KMS-11 (cell line): ENCODE measurements at regions not wholly inside any gene's neighbourhood (a gene's known extent, or its start where the extent isn't known, plus 50 kb on each side); places are given as distances from the start of the nearest gene placed in this dataset.

Experiments used
- H2AFZ ChIP-seq: fragments of 200-600 bp; sonication (generic); 2 replicates; pipeline ENCODE4 v1.6.1; 2016; ENCODE audit warnings: antibody characterized with exemption, mixed run types, low read depth
- H3K27ac ChIP-seq: fragments of 200-600 bp; sonication (generic); 2 replicates; pipeline ENCODE4 v1.6.1; 2016; ENCODE audit warnings: mild to moderate bottlenecking, mixed run types
- H3K27me3 ChIP-seq: fragments of 200-600 bp; sonication (generic); 2 replicates; pipeline ENCODE4 v1.6.1; 2017; ENCODE audit warnings: mild to moderate bottlenecking, low read depth, mixed run types, moderate library complexity; ENCODE audit not compliant: insufficient read depth
- H3K36me3 ChIP-seq: fragments of 200-600 bp; sonication (generic); 2 replicates; pipeline ENCODE4 v1.6.1; 2017; ENCODE audit warnings: mild to moderate bottlenecking, mixed run types; ENCODE audit not compliant: insufficient read depth
- H3K4me1 ChIP-seq: fragments of 200-600 bp; sonication (generic); 2 replicates; pipeline ENCODE4 v1.6.1; 2016; ENCODE audit warnings: mild to moderate bottlenecking, low read depth, mixed run types; ENCODE audit not compliant: poor library complexity, severe bottlenecking
- H3K4me2 ChIP-seq: fragments of 200-600 bp; sonication (generic); 2 replicates; pipeline ENCODE4 v1.7.0; 2016; ENCODE audit warnings: mild to moderate bottlenecking, mixed run types
- H3K4me3 ChIP-seq: fragments of 200-600 bp; sonication (generic); IDR thresholded peaks from 2 replicates; pipeline ENCODE4 v1.6.1; 2017; ENCODE audit warnings: low read depth, low read length, mixed read lengths; ENCODE audit not compliant: insufficient read depth
- H3K79me2 ChIP-seq: fragments of 200-600 bp; sonication (generic); 2 replicates; pipeline ENCODE4 v1.6.1; 2016; ENCODE audit warnings: low read depth, mixed run types; ENCODE audit not compliant: insufficient read depth
- H3K9ac ChIP-seq: fragments of 200-600 bp; sonication (generic); 2 replicates; pipeline ENCODE4 v1.6.1; 2016; ENCODE audit warnings: mild to moderate bottlenecking, mixed run types
- H4K20me1 ChIP-seq: fragments of 200-600 bp; sonication (generic); 2 replicates; pipeline ENCODE4 v1.6.1; 2016; ENCODE audit warnings: mild to moderate bottlenecking, mixed run types; ENCODE audit not compliant: insufficient read depth
- TF ChIP-seq, protein P1 (sequence below): fragments of 200-600 bp; sonication (generic); conservative IDR thresholded peaks from 2 replicates; pipeline ENCODE4 v1.6.1; 2017; ENCODE audit warnings: low read depth, mild to moderate bottlenecking, antibody characterized with exemption, low read length, moderate library complexity, mixed read lengths

DNA sequence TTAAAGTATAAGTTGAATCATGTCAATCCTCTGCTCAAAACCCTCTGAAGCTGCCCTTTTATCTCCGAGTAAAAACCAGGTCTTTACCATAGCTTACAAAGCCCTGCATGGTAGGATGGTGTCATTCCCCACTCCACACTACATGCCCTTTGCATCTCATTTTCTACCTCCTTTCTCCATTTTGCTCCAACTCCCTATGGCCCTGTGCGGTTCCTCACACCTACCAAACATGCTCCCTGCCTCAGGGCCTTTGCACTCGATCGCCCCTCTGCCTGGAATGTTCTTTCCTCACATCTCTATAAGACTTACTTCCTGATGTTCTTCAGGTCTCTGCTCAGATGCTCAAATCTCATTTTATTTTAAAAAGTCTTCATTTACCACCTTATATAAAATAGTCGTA is 80.7 kb downstream of the MYL12B start:
- TF ChIP-seq, protein P1, sequence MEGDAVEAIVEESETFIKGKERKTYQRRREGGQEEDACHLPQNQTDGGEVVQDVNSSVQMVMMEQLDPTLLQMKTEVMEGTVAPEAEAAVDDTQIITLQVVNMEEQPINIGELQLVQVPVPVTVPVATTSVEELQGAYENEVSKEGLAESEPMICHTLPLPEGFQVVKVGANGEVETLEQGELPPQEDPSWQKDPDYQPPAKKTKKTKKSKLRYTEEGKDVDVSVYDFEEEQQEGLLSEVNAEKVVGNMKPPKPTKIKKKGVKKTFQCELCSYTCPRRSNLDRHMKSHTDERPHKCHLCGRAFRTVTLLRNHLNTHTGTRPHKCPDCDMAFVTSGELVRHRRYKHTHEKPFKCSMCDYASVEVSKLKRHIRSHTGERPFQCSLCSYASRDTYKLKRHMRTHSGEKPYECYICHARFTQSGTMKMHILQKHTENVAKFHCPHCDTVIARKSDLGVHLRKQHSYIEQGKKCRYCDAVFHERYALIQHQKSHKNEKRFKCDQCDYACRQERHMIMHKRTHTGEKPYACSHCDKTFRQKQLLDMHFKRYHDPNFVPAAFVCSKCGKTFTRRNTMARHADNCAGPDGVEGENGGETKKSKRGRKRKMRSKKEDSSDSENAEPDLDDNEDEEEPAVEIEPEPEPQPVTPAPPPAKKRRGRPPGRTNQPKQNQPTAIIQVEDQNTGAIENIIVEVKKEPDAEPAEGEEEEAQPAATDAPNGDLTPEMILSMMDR: no peak
- H2AFZ ChIP-seq: no peak overlapping the region
- H3K27ac ChIP-seq: no peak overlapping the region
- no peaks in the 10 kb centered on the region for H3K36me3 ChIP-seq
- H3K27me3 ChIP-seq: no peaks in the 10 kb centered on the region
- H3K79me2 ChIP-seq: no peaks in the 10 kb centered on the region
- H3K4me2 ChIP-seq: no peak overlapping the region
- H3K4me3 ChIP-seq: no peak overlapping the region
- H3K4me1 ChIP-seq: no peaks in the 10 kb centered on the region
- H3K9ac ChIP-seq: no peak overlapping the region
- no peaks in the 10 kb centered on the region for H4K20me1 ChIP-seq

DNA sequence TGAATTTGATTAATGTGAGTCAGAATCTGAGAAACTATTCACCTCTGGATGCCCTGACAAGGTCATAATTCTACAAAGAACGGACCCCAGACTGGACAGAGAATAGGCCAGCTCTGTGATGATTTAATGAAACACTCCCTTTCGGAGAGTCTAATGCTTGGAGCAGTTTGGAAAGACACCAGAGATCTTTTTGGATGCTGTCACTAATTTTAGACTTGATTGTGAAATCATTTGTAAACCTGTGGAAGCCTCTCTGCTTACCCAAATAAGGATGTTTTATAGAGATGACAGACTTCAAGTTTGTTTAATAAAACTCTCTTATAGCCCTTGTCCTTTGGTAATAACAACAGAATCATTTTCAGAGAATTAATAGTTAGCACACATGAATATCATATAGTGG is 83.5 kb downstream of the MYL12B start:
- H3K9ac ChIP-seq: no peak overlapping the region
- no peaks in the 10 kb centered on the region for H3K4me1 ChIP-seq
- no peaks in the 10 kb centered on the region for H3K79me2 ChIP-seq
- no peak overlapping the region for H2AFZ ChIP-seq
- H3K36me3 ChIP-seq: no peaks in the 10 kb centered on the region
- TF ChIP-seq, protein P1: no peak
- no peaks in the 10 kb centered on the region for H4K20me1 ChIP-seq
- H3K4me3 ChIP-seq: no peak overlapping the region
- H3K4me2 ChIP-seq: no peak overlapping the region
- H3K27me3 ChIP-seq: no peaks in the 10 kb centered on the region
- H3K27ac ChIP-seq: no peak overlapping the region

DNA sequence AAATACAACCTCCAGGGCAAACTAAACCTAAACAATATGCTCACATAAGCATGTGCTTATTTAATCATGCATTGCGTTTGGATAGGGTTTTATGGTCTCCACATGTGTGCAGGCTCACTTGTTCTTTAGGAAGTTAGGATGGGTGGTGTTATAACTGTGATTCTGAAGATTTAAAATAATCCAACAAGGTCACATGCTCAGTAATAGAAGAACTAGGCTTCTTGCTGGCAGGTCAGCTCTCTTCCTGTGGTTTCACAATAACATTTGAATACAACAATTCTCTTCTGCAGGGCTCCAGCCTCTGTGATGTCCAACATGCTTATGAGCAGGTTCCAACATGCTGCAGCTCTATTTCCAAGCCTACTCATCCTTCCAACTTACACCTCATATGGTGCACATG is 84.0 kb downstream of the MYL12B start:
- Histone ChIP-seq H3K27ac (no peak overlapping the region), H3K4me3 (no peak overlapping the region)

DNA sequence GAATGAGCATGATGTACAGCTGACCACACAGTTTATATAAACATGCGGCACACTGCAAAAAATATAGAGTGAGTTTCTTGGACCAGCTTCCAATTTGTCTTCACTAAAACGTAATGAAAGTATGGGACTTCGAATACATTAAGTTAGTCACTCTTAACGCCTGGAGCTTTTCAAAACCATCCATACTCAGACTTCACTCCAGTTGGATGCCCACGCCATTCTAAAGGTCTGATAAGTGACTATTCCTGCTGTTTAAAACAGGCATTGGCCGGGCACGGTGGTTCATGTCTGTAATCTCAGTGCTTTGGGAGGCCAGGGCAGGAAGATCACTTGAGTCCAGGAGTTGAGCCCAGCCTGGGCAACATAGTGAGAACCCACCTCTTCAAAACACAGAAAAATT is 84.6 kb downstream of the MYL12B start:
- Histone ChIP-seq H3K9ac (no peak overlapping the region), H3K4me1 (no peaks in the 10 kb centered on the region), H3K27me3 (no peaks in the 10 kb centered on the region), H3K27ac (no peak overlapping the region), H3K79me2 (no peaks in the 10 kb centered on the region), H3K4me2 (no peak overlapping the region), H3K4me3 (no peak overlapping the region), H4K20me1 (no peaks in the 10 kb centered on the region), H3K36me3 (no peaks in the 10 kb centered on the region), H2AFZ (no peak overlapping the region)
- TF ChIP-seq, protein P1: no peak

More for the DNA sequence above, 84.0 kb downstream of the MYL12B start:
- Histone ChIP-seq H3K36me3 (no peaks in the 10 kb centered on the region), H3K4me1 (no peaks in the 10 kb centered on the region), H4K20me1 (no peaks in the 10 kb centered on the region), H3K4me2 (no peak overlapping the region), H3K79me2 (no peaks in the 10 kb centered on the region), H3K9ac (no peak overlapping the region), H3K27me3 (no peaks in the 10 kb centered on the region), H2AFZ (no peak overlapping the region)
- TF ChIP-seq, protein P1: no peak
